Adipocyte (in vitro differentiated cells): ENCODE measurements at regions not wholly inside any gene's neighbourhood (a gene's known extent, or its start where the extent isn't known, plus 50 kb on each side); places are given as distances from the start of the nearest gene placed in this dataset.

Experiments
- DNase-seq: peaks from one replicate; pipeline ENCODE4 v3.0.0-alpha.2; 2015; ENCODE audit warnings: low read depth
- H3K27me3 ChIP-seq: replicated peaks from 2 replicates; pipeline ENCODE4 v1.7.0; 2013; ENCODE audit warnings: mild to moderate bottlenecking, low read length, moderate library complexity; ENCODE audit not compliant: control insufficient read depth, insufficient read depth
- H3K36me3 ChIP-seq: 2 replicates; pipeline ENCODE4 v1.7.0; 2013; ENCODE audit warnings: low read length, mild to moderate bottlenecking, moderate library complexity; ENCODE audit not compliant: control insufficient read depth, insufficient read depth, severe bottlenecking
- H3K4me1 ChIP-seq: 2 replicates; pipeline ENCODE4 v1.7.0; 2013; ENCODE audit warnings: mild to moderate bottlenecking, low read length, moderate library complexity; ENCODE audit not compliant: control insufficient read depth, insufficient read depth
- H3K4me3 ChIP-seq: 2 replicates; pipeline ENCODE4 v1.7.0; 2013; ENCODE audit warnings: mild to moderate bottlenecking, low read length, moderate library complexity
- H3K9ac ChIP-seq: 2 replicates; pipeline ENCODE4 v1.7.0; 2013; ENCODE audit warnings: mild to moderate bottlenecking, low read length, moderate library complexity
- H3K9me3 ChIP-seq: 2 replicates; pipeline ENCODE4 v1.7.0; 2013; ENCODE audit warnings: mild to moderate bottlenecking, low read length, moderate library complexity; ENCODE audit not compliant: control insufficient read depth

GRCh38 chr13:74930402-74931165 lies 551.4 kb downstream of the TBC1D4 start:
- DNase-seq, result peak; percentile 41
- peaks cover 14% of the 10 kb centered on the region for H3K4me1 ChIP-seq
- peaks cover 18% of the 10 kb centered on the region for H3K9me3 ChIP-seq
- no peaks in the 10 kb centered on the region for H3K36me3 ChIP-seq
- H3K9ac ChIP-seq, result no peak overlapping the region
- no peak overlapping the region for H3K4me3 ChIP-seq
- no peaks in the 10 kb centered on the region for H3K27me3 ChIP-seq

GRCh38 chr13:74929436-74929835 lies 552.5 kb downstream of the TBC1D4 start:
- Histone ChIP-seq H3K27me3 (no peaks in the 10 kb centered on the region), H3K4me3 (no peak overlapping the region), H3K9ac (no peak overlapping the region), H3K4me1 (peaks cover 14% of the 10 kb centered on the region), H3K9me3 (peaks cover 18% of the 10 kb centered on the region), H3K36me3 (no peaks in the 10 kb centered on the region)
- peak; percentile 58 for DNase-seq

DNA sequence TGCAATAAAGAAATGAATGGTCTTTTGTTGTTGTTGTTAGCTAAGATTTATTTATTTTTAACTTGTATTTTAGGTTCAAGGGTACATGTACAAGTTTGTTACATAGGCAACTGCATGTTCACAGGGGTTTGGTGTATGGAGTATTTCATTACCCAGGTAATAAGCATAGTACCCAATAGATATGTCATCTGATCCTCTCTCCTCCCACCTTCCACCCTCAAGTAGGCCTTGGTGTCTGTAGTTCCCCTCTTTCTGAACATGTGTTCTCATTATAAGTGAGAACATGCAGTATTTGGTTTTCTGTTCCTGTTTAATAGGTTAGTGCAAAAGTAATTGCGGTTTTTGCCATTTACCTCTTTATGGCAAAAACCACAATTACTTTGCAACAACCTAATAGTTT lies 554.1 kb downstream of the TBC1D4 start:
- Histone ChIP-seq H3K27me3 (no peaks in the 10 kb centered on the region), H3K4me3 (no peak overlapping the region), H3K4me1 (peaks cover 14% of the 10 kb centered on the region), H3K9ac (no peak overlapping the region), H3K36me3 (no peaks in the 10 kb centered on the region), H3K9me3 (peaks cover 21% of the 10 kb centered on the region)
- no peak for DNase-seq

DNA sequence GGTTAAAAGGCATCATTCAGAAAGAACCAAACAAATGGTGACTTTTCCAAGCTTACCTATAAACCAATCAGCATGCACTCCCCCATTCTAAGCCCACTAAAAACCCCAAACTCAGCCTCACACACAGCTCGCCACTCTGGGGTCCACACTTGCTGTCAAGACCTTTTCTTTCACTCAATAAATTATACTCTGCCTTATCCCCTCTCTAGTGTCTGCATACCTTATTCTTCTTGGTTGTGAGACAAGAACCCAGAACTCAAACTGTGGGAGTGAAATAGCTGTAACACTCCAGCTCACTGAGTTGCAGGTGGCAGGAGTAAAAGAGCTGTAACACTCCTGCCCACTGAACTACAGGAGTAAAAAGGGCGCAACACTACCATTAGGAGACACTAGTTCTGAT lies 559.0 kb downstream of the TBC1D4 start:
- H3K9ac ChIP-seq, result no peak overlapping the region
- H3K36me3 ChIP-seq, result no peaks in the 10 kb centered on the region
- H3K9me3 ChIP-seq, result peaks cover 22% of the 10 kb centered on the region
- H3K4me3 ChIP-seq, result no peak overlapping the region
- no peak for DNase-seq
- H3K4me1 ChIP-seq, result no peaks in the 10 kb centered on the region
- H3K27me3 ChIP-seq, result no peaks in the 10 kb centered on the region

DNA sequence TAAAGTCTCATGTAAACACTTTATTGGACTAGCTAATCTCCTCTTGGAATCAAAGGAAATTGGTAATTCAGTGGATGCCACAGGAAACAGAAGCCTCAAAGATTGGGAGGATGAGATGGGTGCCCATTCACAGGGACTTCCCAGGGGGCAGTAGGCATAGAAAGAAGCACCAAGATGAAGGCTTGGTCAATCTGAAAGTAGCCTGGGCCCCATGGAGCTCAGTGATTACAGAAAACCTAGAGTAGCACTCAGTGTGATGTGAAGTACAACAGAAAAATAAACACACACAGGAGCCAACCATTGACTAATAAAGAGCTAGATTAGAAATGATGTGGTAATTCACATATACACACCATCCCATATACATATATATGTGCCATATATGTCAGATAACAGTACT lies 560.6 kb downstream of the TBC1D4 start:
- H3K9ac ChIP-seq, result no peak overlapping the region
- DNase-seq, result no peak
- no peaks in the 10 kb centered on the region for H3K4me1 ChIP-seq
- no peaks in the 10 kb centered on the region for H3K36me3 ChIP-seq
- H3K27me3 ChIP-seq, result no peaks in the 10 kb centered on the region
- peaks cover 8% of the 10 kb centered on the region for H3K9me3 ChIP-seq
- no peak overlapping the region for H3K4me3 ChIP-seq

DNA sequence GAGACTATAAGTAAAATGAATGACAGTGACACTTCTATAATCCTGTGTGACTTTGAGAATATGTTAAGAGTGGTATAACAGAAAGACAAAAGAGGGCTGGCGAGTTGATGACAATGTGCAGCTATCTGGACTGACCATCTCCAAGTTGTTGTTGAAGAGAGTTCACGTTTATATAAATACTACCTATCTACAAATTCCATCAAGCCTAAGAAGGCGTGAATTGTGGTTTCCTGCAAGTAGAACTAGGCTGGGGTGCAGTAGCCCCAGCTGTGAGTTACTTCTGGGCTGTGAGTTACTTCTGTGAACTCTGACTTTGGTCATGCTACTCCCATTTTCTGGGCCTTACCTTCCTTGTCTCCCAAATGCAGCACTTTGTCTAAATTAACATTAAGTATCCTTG lies 561.0 kb downstream of the TBC1D4 start:
- Histone ChIP-seq H3K9ac (no peak overlapping the region), H3K9me3 (peaks cover 6% of the 10 kb centered on the region), H3K4me1 (no peaks in the 10 kb centered on the region), H3K27me3 (no peaks in the 10 kb centered on the region), H3K36me3 (no peaks in the 10 kb centered on the region), H3K4me3 (no peak overlapping the region)
- no peak for DNase-seq

- no peaks in the 10 kb centered on the region for H3K27me3 ChIP-seq
- peaks cover 6% of the 10 kb centered on the region for H3K9me3 ChIP-seq
- H3K36me3 ChIP-seq, result no peaks in the 10 kb centered on the region
- no peaks in the 10 kb centered on the region for H3K4me1 ChIP-seq
- H3K4me3 ChIP-seq, result no peak overlapping the region
- no peak for DNase-seq
- no peak overlapping the region for H3K9ac ChIP-seq
Measured at GRCh38 chr13:74920361-74920760, 561.6 kb downstream of the TBC1D4 start.

DNA sequence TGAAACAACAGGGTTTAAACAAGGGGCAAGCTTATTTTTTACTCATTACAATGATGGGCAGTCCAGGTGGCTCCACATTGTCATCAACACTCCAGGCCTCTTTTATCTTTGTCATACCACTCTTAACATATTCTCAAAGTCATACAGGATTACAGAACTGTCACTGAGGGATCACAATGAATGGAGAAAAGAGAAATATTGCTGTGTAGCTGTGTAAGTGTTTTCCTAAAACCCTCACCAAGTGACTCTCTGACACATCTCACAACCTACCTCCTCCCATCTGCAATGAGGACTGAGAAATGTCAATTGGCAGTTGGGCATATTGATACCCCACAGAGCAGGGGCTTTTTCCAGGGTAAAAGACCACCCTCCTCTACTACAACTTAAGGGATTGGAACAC lies 562.1 kb downstream of the TBC1D4 start:
- H3K9ac ChIP-seq, result no peak overlapping the region
- H3K4me1 ChIP-seq, result no peaks in the 10 kb centered on the region
- H3K36me3 ChIP-seq, result no peaks in the 10 kb centered on the region
- H3K27me3 ChIP-seq, result no peaks in the 10 kb centered on the region
- no peak for DNase-seq
- H3K4me3 ChIP-seq, result no peak overlapping the region
- peaks cover 6% of the 10 kb centered on the region for H3K9me3 ChIP-seq

GRCh38 chr13:74912898-74913297 lies 569.1 kb downstream of the TBC1D4 start:
- DNase-seq, result no peak
- Histone ChIP-seq H3K4me3 (no peak overlapping the region), H3K4me1 (no peaks in the 10 kb centered on the region), H3K27me3 (no peaks in the 10 kb centered on the region), H3K9me3 (no peaks in the 10 kb centered on the region), H3K9ac (no peak overlapping the region), H3K36me3 (no peaks in the 10 kb centered on the region)

DNA sequence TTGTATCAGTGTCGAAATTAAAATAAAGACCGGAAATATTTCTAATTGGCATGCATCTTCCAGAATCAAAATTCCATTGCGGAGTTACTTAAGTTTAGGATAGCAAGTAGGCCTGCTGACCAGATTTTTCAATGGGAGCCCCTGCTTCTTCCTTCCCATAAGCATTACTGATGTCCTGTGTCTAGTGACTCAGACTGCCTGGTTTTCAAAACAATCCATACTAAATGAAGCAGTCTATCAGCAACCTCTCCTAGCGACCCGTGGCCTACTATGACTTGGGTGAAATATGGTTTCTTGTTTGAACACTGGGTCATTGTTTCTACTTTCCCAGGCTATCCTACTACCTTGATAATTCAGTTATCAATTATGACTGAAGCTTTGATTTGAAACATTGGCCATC lies 571.6 kb downstream of the TBC1D4 start:
- H3K9me3 ChIP-seq, result no peaks in the 10 kb centered on the region
- H3K4me3 ChIP-seq, result no peak overlapping the region
- no peak for DNase-seq
- no peaks in the 10 kb centered on the region for H3K27me3 ChIP-seq
- no peaks in the 10 kb centered on the region for H3K4me1 ChIP-seq
- no peak overlapping the region for H3K9ac ChIP-seq
- no peaks in the 10 kb centered on the region for H3K36me3 ChIP-seq

GRCh38 chr13:74907788-74908187 lies 574.2 kb downstream of the TBC1D4 start:
- Histone ChIP-seq H3K9ac (no peak overlapping the region), H3K27me3 (no peaks in the 10 kb centered on the region), H3K4me1 (no peaks in the 10 kb centered on the region), H3K4me3 (no peak overlapping the region), H3K36me3 (no peaks in the 10 kb centered on the region), H3K9me3 (no peaks in the 10 kb centered on the region)
- no peak for DNase-seq

DNA sequence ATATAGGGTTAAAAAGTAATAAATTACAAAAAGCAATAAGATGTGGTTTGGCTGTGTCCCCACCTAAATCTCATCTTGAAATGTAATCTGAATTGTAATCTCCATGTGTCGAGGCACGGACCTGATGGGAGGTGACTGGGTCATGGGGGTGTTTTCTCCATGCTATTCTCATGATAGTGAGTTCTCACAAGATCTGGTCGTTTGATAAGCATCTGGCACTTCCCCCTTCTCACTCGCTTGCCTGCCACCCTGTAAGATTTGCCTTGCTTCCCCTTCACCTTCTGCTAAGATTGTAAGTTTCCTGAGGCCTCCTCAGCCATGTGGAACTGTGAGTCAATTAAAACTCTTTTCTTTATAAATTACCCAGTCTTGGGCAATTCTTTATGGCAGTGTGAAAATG lies 577.4 kb downstream of the TBC1D4 start:
- no peak for DNase-seq
- Histone ChIP-seq H3K9ac (no peak overlapping the region), H3K4me3 (no peak overlapping the region), H3K4me1 (no peaks in the 10 kb centered on the region), H3K36me3 (no peaks in the 10 kb centered on the region), H3K27me3 (no peaks in the 10 kb centered on the region), H3K9me3 (no peaks in the 10 kb centered on the region)
